Suprapubic skin (tissue), 4 donors: ENCODE measurements at regions not wholly inside any gene's neighbourhood (a gene's known extent, or its start where the extent isn't known, plus 50 kb on each side); places are given as distances from the start of the nearest gene placed in this dataset.

Experiments
- DNase-seq, 2 donors: peaks; one replicate each; pipeline ENCODE4 v3.0.0-alpha.2; 2019; ENCODE audit warnings: low spot score in 2 of 2
- H3K27ac ChIP-seq: fragments of 200-600 bp; sonication (generic); one replicate; pipeline ENCODE4 v1.5.1; 2019
- H3K27me3 ChIP-seq: fragments of 200-600 bp; sonication (generic); one replicate; pipeline ENCODE4 v1.5.1; 2019
- H3K36me3 ChIP-seq: fragments of 200-600 bp; sonication (generic); one replicate; pipeline ENCODE4 v1.5.1; 2019
- H3K4me1 ChIP-seq: fragments of 200-600 bp; sonication (generic); one replicate; pipeline ENCODE4 v1.5.1; 2019
- H3K4me3 ChIP-seq: fragments of 200-600 bp; sonication (generic); one replicate; pipeline ENCODE4 v1.5.1; 2019; ENCODE audit warnings: mild to moderate bottlenecking
- H3K9me3 ChIP-seq: fragments of 200-600 bp; sonication (generic); one replicate; pipeline ENCODE4 v1.5.1; 2019
- CTCF ChIP-seq, 2 donors: fragments of 200-600 bp in 1 of 2; fragments of 450-650 bp in 1 of 2; sonication (generic) in 1 of 2; IDR thresholded peaks; one replicate each; pipeline ENCODE4 v1.5.1; 2016 to 2019; ENCODE audit warnings: antibody characterized with exemption in 2 of 2, mild to moderate bottlenecking in 1 of 2, moderate library complexity in 1 of 2
- EP300 ChIP-seq: sonication (generic); formaldehyde crosslinking; IDR thresholded peaks from one replicate; pipeline ENCODE4 v1.6.1; 2017; ENCODE audit warnings: antibody characterized with exemption
- POLR2A ChIP-seq, 2 donors: fragments of 450-650 bp; IDR thresholded peaks; one replicate each; pipeline ENCODE4 v1.6.1; 2017; ENCODE audit warnings: antibody characterized with exemption in 2 of 2, mild to moderate bottlenecking in 2 of 2, moderate library complexity in 2 of 2
- POLR2AphosphoS5 ChIP-seq, 3 donors: sonication (generic); formaldehyde crosslinking; IDR thresholded peaks; one replicate each; pipeline ENCODE4 v1.6.1; 2017; ENCODE audit warnings: antibody characterized with exemption in 3 of 3
- WGBS: methylation state at CpG from one replicate; pipeline ENCODE4 v1.1.5; 2018; 5-methylcytosine and 5-hydroxymethylcytosine counted together

- Histone ChIP-seq H3K27me3 (no peaks in the 10 kb centered on the region), H3K4me1 (no peaks in the 10 kb centered on the region), H3K4me3 (no peak overlapping the region), H3K36me3 (no peaks in the 10 kb centered on the region), H3K9me3 (no peaks in the 10 kb centered on the region), H3K27ac (no peak overlapping the region)
- 68% methylated on average over 2 of the region's 2 CpGs for WGBS
- TF ChIP-seq CTCF (IDR thresholded peaks at IDR 0.05) (no peak), POLR2AphosphoS5 (IDR thresholded peaks at IDR 0.05) (no peak), POLR2A (IDR thresholded peaks at IDR 0.05) (no peak), EP300 (no peak)
- no peak for DNase-seq
These were observed 612.9 kb upstream of the TLE4 start for GRCh38 chr9:78958892-78959291.

GRCh38 chr9:78962156-78962555 lies 609.6 kb upstream of the TLE4 start:
- no peaks in the 10 kb centered on the region for H3K27me3 ChIP-seq
- no peaks in the 10 kb centered on the region for H3K9me3 ChIP-seq
- no peaks in the 10 kb centered on the region for H3K4me1 ChIP-seq
- no peaks in the 10 kb centered on the region for H3K36me3 ChIP-seq
- no peak overlapping the region for H3K27ac ChIP-seq
- TF ChIP-seq CTCF (IDR thresholded peaks at IDR 0.05), result no peak
- no peak for TF ChIP-seq POLR2AphosphoS5 (IDR thresholded peaks at IDR 0.05)
- TF ChIP-seq EP300, result no peak
- no peak for TF ChIP-seq POLR2A (IDR thresholded peaks at IDR 0.05)
- no peak overlapping the region for H3K4me3 ChIP-seq
- no peak for DNase-seq
- 58% methylated on average over 2 of the region's 2 CpGs for WGBS

GRCh38 chr9:78963911-78964310 lies 607.9 kb upstream of the TLE4 start:
- no peak for DNase-seq
- Histone ChIP-seq H3K4me1 (no peaks in the 10 kb centered on the region), H3K36me3 (no peaks in the 10 kb centered on the region), H3K27ac (no peak overlapping the region), H3K27me3 (no peaks in the 10 kb centered on the region), H3K4me3 (no peak overlapping the region), H3K9me3 (no peaks in the 10 kb centered on the region)
- TF ChIP-seq CTCF (IDR thresholded peaks at IDR 0.05), result no peak
- TF ChIP-seq POLR2A (IDR thresholded peaks at IDR 0.05), result no peak
- no peak for TF ChIP-seq EP300
- no peak for TF ChIP-seq POLR2AphosphoS5 (IDR thresholded peaks at IDR 0.05)

- 69% methylated on average over 3 of the region's 3 CpGs for WGBS
- TF ChIP-seq EP300 (no peak), CTCF (IDR thresholded peaks at IDR 0.05) (no peak), POLR2A (IDR thresholded peaks at IDR 0.05) (no peak), POLR2AphosphoS5 (IDR thresholded peaks at IDR 0.05) (no peak)
These were observed 604.1 kb upstream of the TLE4 start for GRCh38 chr9:78967596-78968217.

GRCh38 chr9:78970375-78970774 lies 601.4 kb upstream of the TLE4 start:
- Histone ChIP-seq H3K27me3 (no peaks in the 10 kb centered on the region), H3K27ac (no peak overlapping the region), H3K9me3 (no peaks in the 10 kb centered on the region), H3K4me3 (no peak overlapping the region), H3K36me3 (no peaks in the 10 kb centered on the region), H3K4me1 (no peaks in the 10 kb centered on the region)
- no peak for TF ChIP-seq CTCF (IDR thresholded peaks at IDR 0.05)
- no peak for TF ChIP-seq POLR2AphosphoS5 (IDR thresholded peaks at IDR 0.05)
- TF ChIP-seq POLR2A (IDR thresholded peaks at IDR 0.05), result no peak
- no peak for DNase-seq
- WGBS, result 77% methylated on average over 2 of the region's 2 CpGs

More at GRCh38 chr9:78967596-78968217, 604.1 kb upstream of the TLE4 start:
- no peak for DNase-seq
- H3K27me3 ChIP-seq, result no peaks in the 10 kb centered on the region
- no peak overlapping the region for H3K4me3 ChIP-seq
- H3K27ac ChIP-seq, result no peak overlapping the region
- no peaks in the 10 kb centered on the region for H3K4me1 ChIP-seq
- no peaks in the 10 kb centered on the region for H3K9me3 ChIP-seq
- H3K36me3 ChIP-seq, result no peaks in the 10 kb centered on the region
